ENCODE measurements at regions not wholly inside any gene's neighbourhood (a gene's known extent, or its start where the extent isn't known, plus 50 kb on each side); places are given as distances from the start of the nearest gene placed in this dataset.
A peak's percentile ranks its signal among the peaks of the same experiment; 100 is the strongest.

DNA sequence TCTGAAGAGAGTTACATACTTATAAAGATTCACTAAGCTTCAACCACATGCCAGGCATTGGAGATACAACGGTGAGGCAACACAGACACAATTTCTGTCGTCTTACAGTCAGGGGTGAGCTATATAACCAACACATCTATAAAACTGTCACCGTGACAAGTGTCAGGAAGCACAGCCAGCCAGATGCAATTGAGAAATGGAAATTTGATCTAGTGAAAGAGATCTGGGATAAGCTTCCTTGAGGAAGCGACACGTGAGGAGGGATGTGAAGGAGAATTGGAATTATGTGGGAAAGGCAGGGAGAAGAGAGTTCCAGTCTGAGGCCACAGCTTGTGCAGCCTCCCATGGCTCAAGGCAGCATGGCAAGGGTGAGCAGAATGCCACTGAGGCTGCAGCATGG lies 50.9 kb upstream of the ZNF354B start:
- DNase-seq = no peak

- no peak for DNase-seq
Observed at GRCh38 chr5:178801021-178801420, 58.7 kb upstream of the ZNF354B start.

DNA sequence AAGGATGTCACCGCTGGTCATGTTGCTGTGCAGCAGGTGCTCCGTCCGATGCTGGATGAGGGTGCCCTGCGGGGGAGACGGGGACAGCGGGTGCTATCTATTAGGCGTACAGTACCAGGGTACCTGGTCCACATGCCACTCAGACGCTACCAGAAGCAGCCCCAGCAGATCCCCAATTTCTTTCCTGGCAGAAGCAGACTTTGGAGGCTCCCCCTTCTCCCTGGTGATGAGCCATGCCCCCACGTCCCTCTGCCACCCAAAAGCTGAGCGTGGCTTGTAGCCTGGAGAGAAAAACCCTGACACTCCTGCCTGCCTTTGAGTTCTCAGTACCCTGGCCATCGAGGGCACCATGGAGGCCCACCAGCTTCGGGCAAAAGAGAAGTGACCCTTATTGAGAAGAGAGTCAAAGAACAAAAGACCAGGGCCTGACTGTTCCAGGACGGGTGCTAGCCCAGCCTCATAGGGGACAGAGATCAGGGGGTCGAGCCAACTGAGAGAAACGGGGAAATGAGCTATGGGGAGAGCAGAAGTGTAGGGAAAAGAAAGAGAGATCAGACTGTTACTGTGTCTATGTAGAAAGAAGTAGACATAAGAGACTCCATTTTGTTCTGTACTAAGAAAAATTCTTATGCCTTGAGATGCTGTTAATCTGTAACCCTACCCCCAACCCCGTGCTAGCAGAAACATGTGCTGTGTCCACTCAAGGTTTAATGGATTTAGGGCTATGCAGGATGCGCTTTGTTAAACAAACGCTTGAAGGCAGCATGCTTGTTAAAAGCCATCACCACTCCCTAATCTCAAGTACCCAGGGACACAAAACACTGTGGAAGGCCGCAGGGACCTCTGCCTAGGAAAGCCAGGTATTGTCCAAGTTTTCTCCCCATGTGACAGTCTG lies 62.0 kb upstream of the ZNF354B start:
- DNase-seq = no peak

DNA sequence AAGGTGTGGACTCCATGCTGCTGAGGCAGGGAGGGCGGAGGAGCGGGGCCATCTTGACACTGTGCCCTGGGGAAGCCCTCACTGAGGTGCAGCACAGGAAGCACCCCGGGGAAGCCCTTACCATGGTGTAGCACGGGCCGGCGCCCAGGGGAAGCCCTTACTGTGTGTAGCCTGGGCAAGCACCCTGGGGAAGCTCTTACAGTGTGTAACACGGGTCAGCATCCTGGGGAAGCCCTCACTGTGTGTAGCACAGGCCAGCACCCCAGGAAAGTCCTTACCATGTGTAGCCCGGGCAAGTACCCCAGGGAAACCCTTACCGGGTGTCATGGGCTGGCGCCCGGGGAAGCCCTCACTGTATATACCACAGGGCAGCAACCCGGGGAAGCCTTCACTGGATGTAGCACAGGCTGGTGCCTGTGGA lies 62.6 kb upstream of the ZNF354B start:
- no peak for DNase-seq

GRCh38 chr5:178796165-178796945 lies 63.4 kb upstream of the ZNF354B start:
- DNase-seq = no peak

DNA sequence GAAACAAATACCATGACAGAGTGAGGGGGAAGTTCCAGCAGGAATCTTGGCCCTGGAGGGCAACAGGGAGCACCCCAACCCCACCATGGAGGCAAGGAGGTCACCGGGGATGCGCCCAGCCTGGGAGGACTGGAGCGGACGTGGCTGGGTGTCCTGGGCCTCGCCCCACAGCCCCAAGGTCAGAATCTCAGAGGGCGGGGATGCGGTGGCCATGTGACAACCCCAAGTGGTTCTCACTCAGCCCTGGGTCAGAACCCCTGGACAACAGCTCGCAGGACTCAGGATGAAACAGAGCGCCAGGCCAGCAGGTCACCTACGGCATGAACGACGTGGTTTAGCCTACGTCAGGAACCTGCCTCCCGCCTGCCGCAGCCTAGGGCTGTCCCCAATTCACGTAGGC lies 64.0 kb upstream of the ZNF354A start:
- DNase-seq = no peak

DNA sequence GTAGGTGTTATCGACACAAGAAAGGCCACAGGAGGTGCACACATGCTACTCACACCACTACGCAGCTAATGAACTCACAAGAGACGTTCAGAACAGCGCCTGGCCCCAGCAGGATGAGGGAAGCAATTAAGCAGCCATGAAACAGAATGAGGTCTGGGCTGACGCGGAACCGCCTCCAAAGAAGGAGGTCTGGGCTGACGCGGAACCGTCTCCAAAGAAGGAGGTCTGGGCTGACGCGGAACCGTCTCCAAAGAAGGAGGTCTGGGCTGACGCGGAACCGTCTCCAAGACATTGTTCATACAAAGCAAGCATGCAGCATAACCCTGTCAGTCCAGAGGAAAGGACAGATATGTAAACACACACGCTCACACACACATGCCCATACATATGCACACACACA lies 63.2 kb upstream of the ZNF354A start:
- DNase-seq = no peak

- DNase-seq = no peak
Observed at GRCh38 chr5:178793151-178793550, 62.7 kb upstream of the ZNF354A start.

DNA sequence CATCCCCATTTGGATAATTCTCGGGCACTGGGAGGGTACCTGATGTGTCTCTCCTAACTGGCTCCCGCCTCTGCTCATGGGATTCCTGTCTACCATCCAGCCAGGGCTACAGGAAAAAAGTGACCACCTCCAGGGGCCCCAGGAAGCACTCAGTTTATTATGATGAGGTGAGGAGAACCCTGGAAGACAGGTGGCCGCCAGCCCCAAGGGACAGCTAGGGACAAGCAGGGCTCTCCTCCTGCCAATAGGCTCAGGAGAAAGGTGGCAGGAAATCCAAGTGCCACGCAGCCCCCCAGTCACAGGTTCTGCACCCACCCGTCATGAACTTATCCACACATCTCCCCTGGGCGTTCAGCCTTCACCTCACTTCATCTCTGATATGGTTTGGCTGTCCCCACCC lies 61.5 kb upstream of the ZNF354A start:
- no peak for DNase-seq

DNA sequence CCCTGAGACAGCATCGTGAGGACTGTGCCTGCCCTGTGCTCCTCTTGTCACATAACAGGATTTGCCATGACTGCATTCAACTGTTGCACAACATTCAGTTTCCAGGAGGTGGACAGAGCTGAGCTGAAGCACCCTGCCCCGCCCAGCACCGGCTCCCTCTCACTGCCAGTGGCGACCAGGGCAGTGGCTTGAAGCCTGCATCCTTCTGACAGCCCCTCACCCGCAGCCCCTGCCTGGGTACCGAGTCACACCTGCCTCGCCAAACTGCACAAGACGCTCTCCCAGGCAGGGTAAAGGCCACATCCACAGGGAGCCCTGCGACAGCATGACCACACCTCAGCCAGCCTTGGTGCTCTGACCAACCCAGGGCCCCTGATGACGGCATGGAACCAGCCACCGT lies 59.9 kb upstream of the ZNF354A start:
- no peak for DNase-seq

GRCh38 chr5:178788381-178789085 lies 58.1 kb upstream of the ZNF354A start:
- no peak for DNase-seq

GRCh38 chr5:178787889-178788288 lies 57.4 kb upstream of the ZNF354A start:
- DNase-seq = no peak

- no peak for DNase-seq
Observed at GRCh38 chr5:178786859-178787499, 56.5 kb upstream of the ZNF354A start.

DNA sequence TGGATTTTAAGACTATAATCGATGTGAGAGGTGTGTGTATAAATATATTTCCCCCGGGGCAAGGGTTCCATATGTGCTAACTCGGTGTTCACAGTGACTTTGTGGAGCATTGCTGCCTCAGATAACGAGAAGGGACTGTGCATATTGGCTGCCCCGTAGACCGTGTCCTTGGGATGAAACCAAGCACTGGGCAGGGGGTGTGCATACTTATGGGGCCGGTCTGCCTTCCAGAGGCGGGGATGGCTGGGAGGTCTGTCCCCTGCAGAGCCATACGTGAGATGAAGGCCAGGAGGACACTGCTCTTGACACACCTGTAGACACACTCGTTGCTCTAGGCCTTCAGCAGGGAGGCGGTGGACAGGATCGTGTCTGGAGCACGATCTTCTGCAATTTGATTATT lies 56.0 kb upstream of the ZNF354A start:
- no peak for DNase-seq

- peak; percentile 20 for DNase-seq
Observed at GRCh38 chr5:178785999-178786398, 55.5 kb upstream of the ZNF354A start.

DNA sequence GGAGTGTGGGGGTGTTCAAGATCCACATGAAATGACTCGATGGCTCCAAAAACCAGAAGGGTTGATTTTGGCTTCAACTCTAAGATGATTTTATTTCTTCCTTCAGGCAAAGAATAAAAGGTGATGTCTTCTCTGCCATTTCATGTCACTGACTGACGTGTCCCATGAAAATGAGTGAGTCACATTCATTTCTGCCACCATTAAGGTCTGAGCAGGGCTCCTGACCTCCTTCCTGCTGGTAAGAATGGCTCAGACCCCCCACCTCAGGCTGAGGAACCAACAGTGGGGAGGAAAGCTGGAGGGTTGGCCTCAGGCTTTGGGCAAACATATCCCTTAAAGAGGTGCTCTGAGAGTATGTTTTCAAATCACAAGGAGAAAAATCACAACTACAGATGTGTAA lies 53.9 kb upstream of the ZNF354A start:
- no peak for DNase-seq

DNA sequence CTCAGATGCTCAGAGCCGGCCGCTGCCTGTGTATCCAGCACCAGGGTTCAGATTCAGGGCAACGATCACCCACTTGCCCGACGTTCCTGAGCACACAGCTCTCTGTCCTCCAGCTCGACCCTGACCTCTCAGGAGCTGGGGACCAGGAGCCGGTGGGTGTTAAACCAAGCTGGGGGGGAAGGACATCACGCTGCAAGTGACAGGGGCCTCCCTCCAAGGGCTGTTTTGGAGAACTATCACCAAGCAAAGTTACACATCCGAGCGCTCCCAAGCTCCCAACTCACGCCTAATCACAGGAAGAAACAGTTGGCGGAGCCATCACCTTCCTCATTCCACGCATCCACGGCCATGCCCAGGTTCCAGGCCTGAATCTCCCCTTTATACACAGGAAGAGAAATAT lies 51.5 kb upstream of the ZNF354A start:
- no peak for DNase-seq

GRCh38 chr5:178780581-178781498 lies 50.4 kb upstream of the ZNF354A start:
- no peak for DNase-seq
